ENCODE measurements at regions not wholly inside any gene's neighbourhood (a gene's known extent, or its start where the extent isn't known, plus 50 kb on each side); places are given as distances from the start of the nearest gene placed in this dataset.

DNA sequence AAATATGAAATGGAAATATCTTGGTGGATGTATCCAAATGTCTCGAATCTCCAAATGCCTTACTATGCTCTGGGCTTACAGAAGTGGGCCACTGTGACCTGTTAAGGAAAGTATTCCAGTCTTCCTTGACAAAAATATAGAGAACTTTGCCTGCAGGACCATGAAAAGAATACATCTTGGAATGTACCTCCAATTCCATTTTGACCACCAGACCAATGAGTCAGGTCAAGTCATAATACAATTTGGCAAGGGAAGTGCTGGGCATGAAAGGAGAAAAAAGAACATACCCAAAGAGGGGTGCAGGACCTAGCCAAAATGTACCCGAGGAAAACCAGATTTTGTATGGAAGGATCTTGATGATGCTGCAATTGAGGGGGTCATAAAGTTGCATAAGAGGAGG, 1153.7 kb upstream of the GOT2 start:
- TF ChIP-seq EP300 (IDR thresholded peaks at IDR 0.05; ENCODE audit: borderline replicate concordance) = no peak

DNA sequence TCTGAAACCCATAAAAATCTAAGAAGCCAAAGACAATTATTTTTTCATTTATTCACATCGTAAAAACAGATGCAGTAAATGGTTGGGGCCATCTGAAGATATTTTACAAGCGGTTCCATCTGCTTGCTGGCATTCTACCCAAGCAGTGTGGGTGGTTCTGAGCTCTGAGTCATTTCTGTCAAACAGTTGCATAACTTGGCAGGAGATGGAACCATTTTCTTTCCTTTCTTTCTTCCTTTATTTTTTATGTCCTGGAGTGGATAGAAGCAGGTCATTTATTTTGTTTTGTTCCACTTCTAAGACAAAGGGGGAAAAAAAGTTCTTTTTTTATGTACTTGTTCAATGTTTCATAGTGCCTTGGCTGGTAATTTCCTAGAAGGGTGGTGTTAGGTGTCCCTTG, 1151.9 kb upstream of the GOT2 start:
- no peak for TF ChIP-seq EP300 (IDR thresholded peaks at IDR 0.05; ENCODE audit: borderline replicate concordance)
- no peak for TF ChIP-seq FOXM1 (IDR thresholded peaks at IDR 0.05; ENCODE audit: borderline replicate concordance, low read depth)
- TF ChIP-seq, protein P1, sequence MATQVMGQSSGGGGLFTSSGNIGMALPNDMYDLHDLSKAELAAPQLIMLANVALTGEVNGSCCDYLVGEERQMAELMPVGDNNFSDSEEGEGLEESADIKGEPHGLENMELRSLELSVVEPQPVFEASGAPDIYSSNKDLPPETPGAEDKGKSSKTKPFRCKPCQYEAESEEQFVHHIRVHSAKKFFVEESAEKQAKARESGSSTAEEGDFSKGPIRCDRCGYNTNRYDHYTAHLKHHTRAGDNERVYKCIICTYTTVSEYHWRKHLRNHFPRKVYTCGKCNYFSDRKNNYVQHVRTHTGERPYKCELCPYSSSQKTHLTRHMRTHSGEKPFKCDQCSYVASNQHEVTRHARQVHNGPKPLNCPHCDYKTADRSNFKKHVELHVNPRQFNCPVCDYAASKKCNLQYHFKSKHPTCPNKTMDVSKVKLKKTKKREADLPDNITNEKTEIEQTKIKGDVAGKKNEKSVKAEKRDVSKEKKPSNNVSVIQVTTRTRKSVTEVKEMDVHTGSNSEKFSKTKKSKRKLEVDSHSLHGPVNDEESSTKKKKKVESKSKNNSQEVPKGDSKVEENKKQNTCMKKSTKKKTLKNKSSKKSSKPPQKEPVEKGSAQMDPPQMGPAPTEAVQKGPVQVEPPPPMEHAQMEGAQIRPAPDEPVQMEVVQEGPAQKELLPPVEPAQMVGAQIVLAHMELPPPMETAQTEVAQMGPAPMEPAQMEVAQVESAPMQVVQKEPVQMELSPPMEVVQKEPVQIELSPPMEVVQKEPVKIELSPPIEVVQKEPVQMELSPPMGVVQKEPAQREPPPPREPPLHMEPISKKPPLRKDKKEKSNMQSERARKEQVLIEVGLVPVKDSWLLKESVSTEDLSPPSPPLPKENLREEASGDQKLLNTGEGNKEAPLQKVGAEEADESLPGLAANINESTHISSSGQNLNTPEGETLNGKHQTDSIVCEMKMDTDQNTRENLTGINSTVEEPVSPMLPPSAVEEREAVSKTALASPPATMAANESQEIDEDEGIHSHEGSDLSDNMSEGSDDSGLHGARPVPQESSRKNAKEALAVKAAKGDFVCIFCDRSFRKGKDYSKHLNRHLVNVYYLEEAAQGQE (IDR thresholded peaks at IDR 0.05; ENCODE audit: low read depth) = no peak
- no peak for TF ChIP-seq RAD21 (IDR thresholded peaks at IDR 0.05; ENCODE audit: low read depth)
- TF ChIP-seq, protein P2, sequence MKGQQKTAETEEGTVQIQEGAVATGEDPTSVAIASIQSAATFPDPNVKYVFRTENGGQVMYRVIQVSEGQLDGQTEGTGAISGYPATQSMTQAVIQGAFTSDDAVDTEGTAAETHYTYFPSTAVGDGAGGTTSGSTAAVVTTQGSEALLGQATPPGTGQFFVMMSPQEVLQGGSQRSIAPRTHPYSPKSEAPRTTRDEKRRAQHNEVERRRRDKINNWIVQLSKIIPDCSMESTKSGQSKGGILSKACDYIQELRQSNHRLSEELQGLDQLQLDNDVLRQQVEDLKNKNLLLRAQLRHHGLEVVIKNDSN (IDR thresholded peaks at IDR 0.05) = no peak

DNA sequence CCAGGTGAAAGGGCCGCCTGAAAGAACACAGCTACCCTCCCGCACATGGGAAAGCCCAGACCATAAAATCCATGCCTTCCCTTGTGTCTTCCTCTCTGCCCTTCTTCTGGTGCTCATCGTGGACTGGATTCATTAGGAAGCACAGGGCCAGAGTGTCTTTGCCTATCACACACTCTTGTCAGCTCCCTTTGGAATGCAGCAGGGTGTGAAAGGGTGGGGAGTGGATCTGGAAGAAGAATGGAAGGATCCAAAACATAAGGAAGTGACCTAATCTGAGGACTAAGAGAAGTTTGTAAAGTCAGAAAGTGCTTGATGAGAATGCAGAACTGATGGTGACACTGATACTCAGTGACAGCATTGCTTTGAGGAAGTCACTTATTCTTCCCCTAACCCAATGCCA, 1147.3 kb upstream of the GOT2 start:
- TF ChIP-seq NFIC (IDR thresholded peaks at IDR 0.05) = no peak
- no peak for TF ChIP-seq EP300 (IDR thresholded peaks at IDR 0.05; ENCODE audit: borderline replicate concordance)
- TF ChIP-seq ZBTB7A (IDR thresholded peaks at IDR 0.05; ENCODE audit: low read depth) = no peak
- TF ChIP-seq, protein P3, sequence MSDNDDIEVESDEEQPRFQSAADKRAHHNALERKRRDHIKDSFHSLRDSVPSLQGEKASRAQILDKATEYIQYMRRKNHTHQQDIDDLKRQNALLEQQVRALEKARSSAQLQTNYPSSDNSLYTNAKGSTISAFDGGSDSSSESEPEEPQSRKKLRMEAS (IDR thresholded peaks at IDR 0.05) = no peak
- TF ChIP-seq, protein P2 (IDR thresholded peaks at IDR 0.05) = no peak
- TF ChIP-seq FOXM1 (IDR thresholded peaks at IDR 0.05; ENCODE audit: borderline replicate concordance, low read depth) = no peak
- no peak for TF ChIP-seq YY1 (IDR thresholded peaks at IDR 0.05; ENCODE audit: low read depth)
- TF ChIP-seq TAF1 (IDR thresholded peaks at IDR 0.05; ENCODE audit: low read depth) = no peak
- TF ChIP-seq CREB1 (IDR thresholded peaks at IDR 0.05; ENCODE audit: low read depth) = no peak

DNA sequence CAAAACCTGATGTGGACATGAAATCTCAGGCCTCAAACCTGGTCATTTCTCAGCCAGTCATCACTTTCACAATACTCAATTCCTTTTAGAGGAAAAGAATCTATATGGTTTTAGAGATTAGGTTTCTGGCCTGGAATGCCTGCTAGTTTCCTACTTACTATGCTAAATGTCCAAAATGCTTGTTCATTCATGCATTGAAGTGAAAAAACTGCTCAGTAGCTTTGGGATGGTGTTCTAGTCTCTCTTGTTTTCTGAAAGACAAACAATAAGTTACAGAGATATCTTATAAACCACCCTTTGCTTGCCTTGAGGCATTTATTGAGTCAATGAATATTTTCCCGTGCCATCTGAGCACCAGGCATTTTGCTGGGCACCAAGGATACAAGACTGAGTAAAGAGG, 1146.5 kb upstream of the GOT2 start:
- no peak for TF ChIP-seq CREB1 (IDR thresholded peaks at IDR 0.05; ENCODE audit: low read depth)
- no peak for TF ChIP-seq TCF12 (IDR thresholded peaks at IDR 0.05; ENCODE audit: low read depth)
- TF ChIP-seq, protein P3 (IDR thresholded peaks at IDR 0.05) = no peak

DNA sequence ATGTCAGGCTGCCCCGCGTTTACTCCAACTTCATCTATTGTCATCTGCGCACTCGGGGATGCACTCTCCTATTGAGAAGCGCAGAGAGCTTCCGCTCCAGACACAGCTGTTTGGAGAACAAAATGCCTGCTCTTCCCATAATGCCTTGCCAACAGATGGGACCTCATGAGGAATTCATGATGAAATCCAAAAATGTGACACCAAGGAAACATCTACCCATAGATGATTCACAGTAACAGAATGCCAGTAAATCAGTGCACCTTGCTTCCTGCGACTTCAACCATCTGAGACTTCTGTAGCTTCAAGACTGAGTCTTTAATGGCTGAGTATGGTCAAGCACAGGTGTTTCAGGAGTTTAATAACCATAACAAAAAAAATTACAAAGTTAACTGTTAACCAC, 1144.9 kb upstream of the GOT2 start:
- TF ChIP-seq EGR1 (IDR thresholded peaks at IDR 0.05) = no peak
- no peak for TF ChIP-seq CEBPB (IDR thresholded peaks at IDR 0.05)
- no peak for TF ChIP-seq TCF12 (IDR thresholded peaks at IDR 0.05; ENCODE audit: low read depth)

DNA sequence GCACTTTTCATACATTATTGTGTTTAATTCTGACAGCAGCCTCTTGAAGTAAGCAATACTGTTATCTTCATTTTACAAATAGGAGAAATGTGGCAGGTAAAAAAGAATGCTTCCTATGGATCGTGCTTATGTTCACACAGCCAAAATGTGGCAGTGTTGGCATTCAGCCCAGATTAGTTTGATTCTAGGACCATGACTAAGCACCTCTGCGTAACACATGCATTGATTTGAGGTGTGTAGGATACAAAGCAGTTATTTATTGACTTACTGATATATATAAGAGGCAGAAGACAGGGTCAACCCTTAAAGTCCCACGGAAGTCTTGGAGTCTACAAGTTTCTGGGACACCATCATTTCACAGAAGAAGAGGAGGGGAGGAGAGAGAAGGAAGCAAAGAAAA, 1144.4 kb upstream of the GOT2 start:
- TF ChIP-seq EP300 (IDR thresholded peaks at IDR 0.05; ENCODE audit: borderline replicate concordance) (no peak), CEBPB (IDR thresholded peaks at IDR 0.05) (no peak), TEAD4 (IDR thresholded peaks at IDR 0.05) (no peak), FOXM1 (IDR thresholded peaks at IDR 0.05; ENCODE audit: borderline replicate concordance, low read depth) (no peak), EGR1 (IDR thresholded peaks at IDR 0.05) (no peak), CREB1 (IDR thresholded peaks at IDR 0.05; ENCODE audit: low read depth) (no peak)

DNA sequence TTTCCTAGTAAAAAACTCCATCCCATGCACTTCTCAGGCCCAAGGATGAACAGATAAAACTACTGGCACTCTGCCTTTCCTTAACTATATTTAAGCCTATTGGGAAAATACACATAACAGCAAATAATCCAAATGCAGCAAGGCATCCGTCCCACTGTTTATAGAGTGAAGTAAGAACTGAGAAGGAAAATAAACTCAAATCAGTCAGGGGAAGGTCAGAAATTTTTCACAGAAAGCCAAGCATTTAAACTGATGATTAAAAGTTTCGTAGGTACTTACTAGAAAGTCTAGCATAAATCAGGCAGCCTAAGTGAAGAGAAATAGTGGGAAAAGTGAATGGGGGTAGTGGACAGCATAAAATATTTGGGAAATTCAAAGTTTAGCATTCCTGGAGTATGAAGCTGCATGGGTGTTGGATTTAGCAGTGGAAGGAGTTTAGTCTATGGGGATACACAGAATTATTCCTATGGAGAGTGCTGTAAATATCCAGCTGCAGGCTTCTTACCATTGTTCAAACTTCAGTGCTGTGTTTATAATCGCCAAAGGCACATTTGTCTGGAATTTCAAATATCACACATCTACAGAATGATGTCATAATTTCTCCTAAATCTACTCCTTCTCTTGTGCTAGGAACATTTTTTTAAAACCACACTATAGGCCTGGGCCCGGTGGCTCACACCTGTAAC, 1131.0 kb upstream of the GOT2 start:
- TF ChIP-seq TEAD4 (IDR thresholded peaks at IDR 0.05) (no peak), NFIC (IDR thresholded peaks at IDR 0.05) (no peak), CREB1 (IDR thresholded peaks at IDR 0.05; ENCODE audit: low read depth) (no peak), TAF1 (IDR thresholded peaks at IDR 0.05; ENCODE audit: low read depth) (no peak), RAD21 (IDR thresholded peaks at IDR 0.05; ENCODE audit: low read depth) (no peak), ZBTB7A (IDR thresholded peaks at IDR 0.05; ENCODE audit: low read depth) (no peak), YY1 (IDR thresholded peaks at IDR 0.05; ENCODE audit: low read depth) (no peak)
- TF ChIP-seq, protein P1 (IDR thresholded peaks at IDR 0.05; ENCODE audit: low read depth) = no peak
- TF ChIP-seq, protein P2 (IDR thresholded peaks at IDR 0.05) = no peak
- TF ChIP-seq, protein P3 (IDR thresholded peaks at IDR 0.05) = no peak
